Suppressor macrophage treated with lipopolysaccharide for 4 hours (primary cell): ENCODE measurements at regions not wholly inside any gene's neighbourhood (a gene's known extent, or its start where the extent isn't known, plus 50 kb on each side); places are given as distances from the start of the nearest gene placed in this dataset.
"Not testable (repeated sequence)": the region's sequence is repeated elsewhere in the genome, so short reads cannot be mapped to it uniquely, and the experiment has no call there.

Source experiments
- DNase-seq: peaks from one replicate; pipeline ENCODE4 v3.0.0-alpha.2; 2020

DNA sequence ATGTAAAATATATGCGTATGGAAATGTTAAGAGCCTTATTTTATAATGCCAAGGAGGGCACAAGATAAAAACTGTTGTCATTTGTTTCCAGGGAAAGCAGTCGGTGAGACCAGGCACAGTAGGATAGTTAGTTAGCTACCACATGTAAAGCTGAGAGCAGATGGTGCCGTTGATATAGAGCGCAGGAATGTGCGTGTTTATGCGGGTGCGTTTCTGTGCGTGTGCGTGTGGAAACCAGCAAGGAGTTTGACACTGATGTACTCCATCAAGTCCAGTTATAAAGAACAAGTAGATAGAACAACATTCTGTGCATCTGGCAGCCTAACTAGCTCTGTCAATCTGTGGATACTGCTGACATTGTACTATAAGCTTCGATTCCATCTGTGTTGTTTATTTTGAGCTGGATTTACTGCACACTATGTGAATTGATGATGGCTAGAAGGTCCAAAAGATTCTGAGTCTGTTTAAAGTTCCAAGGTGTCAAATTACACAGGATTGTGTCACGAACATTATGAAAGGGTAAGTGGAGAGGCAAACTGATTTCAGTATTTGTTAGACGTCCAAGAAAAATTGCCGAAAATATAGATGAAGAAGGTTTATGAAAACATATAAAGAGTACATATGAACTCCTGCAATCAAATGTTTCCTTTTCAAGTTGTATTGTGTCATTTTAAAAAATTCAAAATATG is 494.9 kb upstream of the MEF2C start:
- DNase-seq = no peak

- no peak for DNase-seq
Measured at GRCh38 chr5:89374818-89375521, 492.0 kb upstream of the MEF2C start.

DNA sequence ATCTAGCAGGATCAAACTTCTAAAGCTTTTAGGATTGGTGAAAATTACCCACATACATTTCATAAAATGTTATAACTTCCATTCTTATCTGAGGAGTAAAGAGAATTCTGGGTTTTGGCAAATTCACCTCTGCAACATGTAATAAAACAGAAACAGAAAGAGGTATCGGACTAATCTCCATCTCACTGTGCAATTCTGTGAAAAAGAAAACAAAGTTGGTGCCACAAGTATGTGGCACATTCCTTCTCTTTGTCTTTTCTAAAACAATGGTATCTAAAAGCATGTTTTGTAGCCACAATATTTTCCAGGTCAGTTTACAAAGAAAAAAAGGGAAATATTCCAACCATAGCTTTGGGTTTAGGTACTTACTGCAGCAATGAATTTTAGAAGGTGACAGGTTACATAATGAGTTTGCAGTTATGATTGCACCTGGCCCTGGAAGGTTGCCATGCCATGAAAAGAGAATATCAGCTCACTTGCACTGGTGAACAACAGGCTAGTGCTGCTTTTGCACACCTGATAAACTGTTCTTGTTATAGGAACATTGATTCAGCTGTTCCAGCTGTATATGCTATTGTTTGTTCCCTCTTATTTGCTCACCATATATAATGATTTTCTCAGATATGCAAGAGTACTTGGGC is 491.3 kb upstream of the MEF2C start:
- no peak for DNase-seq

DNA sequence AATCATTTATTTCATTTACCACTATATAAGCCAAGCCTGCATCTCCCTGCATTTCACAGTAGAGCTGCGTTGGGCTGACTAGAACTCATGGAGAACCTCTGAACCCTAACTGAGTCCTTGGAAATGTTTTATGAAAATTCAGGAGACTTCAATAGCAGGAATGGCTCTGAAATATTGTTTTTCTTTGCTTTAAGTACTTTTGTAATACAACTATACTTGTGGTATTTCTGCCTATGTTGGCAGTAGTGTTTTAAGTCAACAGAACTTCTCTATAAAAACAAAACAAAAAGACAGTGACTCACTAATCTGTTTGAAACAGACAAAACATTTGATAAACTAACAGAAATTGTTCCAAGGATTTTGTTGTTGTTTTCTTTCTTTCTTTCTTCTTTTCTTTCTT is 489.2 kb upstream of the MEF2C start:
- no peak for DNase-seq

DNA sequence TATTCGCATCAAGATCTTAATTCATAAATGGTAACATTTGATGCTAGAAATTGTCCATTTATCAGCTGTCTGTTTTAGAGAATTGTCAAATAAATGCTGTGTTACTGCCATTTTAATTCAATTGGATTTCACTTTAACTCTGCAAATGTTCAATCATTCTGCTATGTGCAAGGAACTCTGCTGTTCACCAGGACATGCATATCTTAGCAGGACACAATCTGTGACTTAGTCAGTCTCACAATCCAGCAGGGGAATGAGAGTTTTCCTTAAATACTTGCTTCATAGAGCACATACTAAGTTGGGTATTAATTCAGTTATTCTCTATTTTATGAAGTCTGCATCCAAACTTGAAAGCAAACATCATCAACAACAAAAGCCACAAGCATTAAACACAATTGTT is 488.7 kb upstream of the MEF2C start:
- no peak for DNase-seq

- DNase-seq = no peak
Measured at GRCh38 chr5:89359046-89359445, 476.1 kb upstream of the MEF2C start.

- DNase-seq = no peak
Measured at GRCh38 chr5:89353837-89354551, 471.0 kb upstream of the MEF2C start.

DNA sequence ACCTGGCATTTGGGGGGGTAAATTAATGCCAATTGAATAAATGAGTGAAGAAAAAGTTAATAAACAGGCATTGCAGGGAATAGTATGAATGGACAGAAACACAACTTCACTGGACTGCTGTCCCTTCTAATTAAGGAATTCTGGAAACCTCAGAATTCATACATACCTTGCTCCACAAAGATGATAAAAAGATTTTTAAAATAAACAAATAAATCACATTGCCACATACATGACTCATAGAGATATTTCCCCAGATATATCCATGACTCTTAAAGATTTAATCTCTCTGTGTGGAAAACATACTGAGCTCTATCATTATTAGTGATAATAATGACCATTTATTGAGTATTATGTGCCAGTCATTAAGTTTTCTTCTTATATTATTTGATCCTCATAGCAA is 469.0 kb upstream of the MEF2C start:
- no peak for DNase-seq

DNA sequence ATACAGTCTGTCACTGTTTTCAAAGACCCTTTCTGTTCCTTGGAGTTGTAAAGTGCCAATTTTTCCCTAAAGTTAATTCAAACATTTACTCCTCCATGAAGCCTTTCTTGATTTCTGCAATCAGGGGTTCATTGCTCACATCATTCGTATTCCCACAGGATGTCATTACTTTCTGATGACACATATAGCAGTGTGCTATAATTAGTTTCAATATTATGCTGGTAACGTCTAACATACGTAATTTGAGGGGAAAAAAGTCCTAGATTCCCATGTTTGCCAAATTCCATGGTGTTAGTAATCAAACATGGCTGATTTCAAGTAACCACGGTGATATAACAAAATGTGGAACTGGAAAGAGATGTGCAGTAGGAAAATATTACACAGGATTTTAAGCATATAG is 468.2 kb upstream of the MEF2C start:
- DNase-seq = peak; percentile 19

DNA sequence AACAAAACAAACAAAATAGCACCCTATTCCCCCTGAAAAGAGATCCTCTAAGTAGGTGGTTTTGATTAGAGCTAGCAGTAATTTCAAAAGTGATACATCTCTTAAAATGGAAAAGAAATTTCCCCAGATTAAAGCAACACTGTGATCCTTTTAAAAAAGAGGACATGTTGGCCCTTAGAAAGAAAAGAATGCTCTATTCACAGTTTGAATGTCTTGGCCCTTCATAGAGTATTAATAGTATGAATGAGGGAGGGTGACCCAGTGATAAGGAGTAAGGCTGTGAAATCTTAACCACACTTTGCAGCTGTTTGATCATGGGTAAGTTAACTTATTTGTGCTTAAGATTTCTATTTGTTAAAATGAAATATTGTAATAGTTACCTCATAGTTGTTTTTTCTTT is 467.7 kb upstream of the MEF2C start:
- no peak for DNase-seq

DNA sequence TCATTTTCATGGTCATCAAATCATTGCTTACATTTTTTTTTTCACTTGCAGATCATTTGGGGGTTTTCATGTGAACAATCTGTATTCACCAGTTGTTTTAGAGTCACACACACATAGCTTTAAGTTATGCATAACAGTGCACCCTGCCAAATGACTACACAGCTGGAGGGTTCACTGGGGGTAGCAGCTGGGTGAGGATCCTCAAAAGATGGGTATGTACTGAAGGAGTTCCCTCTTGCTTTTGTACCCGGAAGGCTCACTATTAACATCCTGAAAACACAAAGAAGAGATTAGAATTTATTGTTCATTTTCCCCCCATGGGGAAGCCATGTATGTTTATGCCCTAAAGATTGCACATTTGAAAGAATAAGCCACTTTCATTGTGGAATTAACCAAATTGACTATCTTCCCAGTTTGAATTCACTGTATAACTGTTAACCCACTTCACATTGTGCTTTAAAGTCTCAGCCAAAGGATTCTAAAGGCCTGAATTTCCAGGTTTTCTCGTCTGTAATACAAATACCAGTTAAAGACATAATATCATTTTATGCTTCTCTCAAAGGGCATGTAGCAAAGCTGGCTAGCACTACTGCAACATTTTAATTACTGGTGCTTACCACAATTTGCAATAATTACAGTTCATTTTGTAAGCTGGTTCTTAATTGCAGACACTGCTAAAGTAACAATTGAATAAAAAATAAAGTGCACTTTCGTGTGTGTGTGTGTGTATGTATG is 466.4 kb upstream of the MEF2C start:
- no peak for DNase-seq

GRCh38 chr5:89346573-89346972 is 463.6 kb upstream of the MEF2C start:
- DNase-seq = peak; percentile 17

GRCh38 chr5:89343666-89344065 is 460.7 kb upstream of the MEF2C start:
- DNase-seq = peak; percentile 29

DNA sequence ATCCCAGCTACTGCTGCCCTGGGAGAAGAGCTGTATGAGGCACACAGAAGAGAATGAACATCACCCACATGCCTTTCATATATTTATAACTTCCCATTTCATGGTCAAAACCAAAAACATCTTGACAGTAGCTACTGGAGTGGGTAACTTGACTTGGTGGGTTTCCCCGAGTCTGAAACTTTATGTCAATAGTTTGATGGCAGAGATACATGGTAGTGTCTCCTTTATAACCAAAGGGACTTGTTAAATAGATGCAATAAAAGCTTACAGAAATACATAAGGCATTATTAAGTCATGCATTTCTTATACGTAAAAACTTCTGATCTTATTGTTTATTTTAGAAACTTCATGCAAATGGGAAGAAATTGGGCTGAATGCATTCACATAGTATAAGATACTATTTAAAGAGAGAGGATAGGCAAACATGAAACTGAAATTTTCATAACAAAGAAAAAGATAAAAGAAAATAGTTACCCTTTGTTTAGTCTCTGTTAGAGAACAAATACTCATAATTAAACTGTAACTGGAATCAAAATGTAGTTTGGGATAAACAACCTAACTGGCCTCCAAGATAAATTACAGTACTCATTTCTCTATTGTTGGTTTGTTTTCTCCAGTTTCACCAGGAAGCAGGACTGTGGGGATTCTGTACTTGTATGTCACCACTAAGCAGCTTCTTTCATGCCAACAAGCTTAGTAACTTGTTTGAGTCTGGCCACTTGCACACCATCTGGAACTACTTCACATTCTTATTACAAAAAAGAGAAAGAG is 459.3 kb upstream of the MEF2C start:
- no peak for DNase-seq

DNA sequence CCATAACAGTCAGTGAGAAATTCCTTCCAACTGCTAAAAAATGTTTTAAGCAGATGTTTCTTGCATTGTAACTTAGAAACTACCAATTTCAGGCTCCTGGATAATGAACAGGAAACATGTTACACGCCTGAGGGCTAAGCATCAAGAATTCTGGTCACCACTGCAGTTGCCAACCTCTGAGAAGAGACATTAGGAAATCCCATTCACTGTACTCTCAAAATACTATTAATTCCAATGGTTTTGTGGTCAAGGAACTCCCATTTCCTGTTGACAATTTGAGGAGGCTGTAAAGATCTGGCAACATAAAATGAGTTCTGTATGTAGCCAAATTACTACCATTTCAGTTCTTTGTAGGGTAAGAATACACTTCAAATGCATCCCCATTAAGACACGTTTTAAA is 456.0 kb upstream of the MEF2C start:
- no peak for DNase-seq

- DNase-seq = no peak
Measured at GRCh38 chr5:89336111-89336510, 453.1 kb upstream of the MEF2C start.

GRCh38 chr5:89330140-89330539 is 447.2 kb upstream of the MEF2C start:
- DNase-seq = no peak

DNA sequence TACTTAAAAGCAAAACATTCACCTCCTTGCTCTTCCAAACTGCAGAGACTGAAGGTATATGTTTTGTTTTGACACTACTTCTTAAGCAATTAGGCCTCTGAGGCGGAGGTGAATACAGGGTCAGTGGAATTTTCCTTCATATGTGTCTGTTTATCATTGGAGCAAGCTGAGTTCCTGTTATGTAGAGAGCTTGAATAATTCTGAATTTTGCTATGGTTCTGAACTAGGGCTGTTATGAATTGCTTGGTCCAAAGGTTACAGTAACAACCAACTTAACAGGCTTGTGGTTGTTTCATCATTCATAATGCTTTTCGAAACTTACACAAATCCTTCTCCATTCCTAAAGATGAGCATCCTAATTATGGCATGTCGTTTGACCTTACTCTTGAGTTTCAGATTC is 444.6 kb upstream of the MEF2C start:
- no peak for DNase-seq

DNA sequence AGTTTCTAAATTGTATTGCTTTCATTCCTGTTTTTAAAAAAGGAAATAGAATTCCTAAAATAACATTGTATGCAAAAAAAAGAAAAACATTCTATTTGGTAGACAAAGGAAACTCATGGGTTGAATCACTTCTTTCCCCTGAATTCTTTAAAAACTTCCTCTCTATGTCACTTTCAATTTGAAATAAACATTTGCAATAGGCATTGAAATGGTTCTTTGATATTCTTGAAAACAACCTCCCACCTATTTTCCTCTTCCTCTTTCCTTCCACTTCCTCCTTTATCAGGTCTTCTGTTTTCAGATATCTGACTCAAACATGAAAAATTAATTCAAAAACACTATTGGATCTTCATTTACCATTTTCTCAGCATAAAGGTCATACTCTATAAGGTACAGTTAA is 442.0 kb upstream of the MEF2C start:
- peak; percentile 57 for DNase-seq

DNA sequence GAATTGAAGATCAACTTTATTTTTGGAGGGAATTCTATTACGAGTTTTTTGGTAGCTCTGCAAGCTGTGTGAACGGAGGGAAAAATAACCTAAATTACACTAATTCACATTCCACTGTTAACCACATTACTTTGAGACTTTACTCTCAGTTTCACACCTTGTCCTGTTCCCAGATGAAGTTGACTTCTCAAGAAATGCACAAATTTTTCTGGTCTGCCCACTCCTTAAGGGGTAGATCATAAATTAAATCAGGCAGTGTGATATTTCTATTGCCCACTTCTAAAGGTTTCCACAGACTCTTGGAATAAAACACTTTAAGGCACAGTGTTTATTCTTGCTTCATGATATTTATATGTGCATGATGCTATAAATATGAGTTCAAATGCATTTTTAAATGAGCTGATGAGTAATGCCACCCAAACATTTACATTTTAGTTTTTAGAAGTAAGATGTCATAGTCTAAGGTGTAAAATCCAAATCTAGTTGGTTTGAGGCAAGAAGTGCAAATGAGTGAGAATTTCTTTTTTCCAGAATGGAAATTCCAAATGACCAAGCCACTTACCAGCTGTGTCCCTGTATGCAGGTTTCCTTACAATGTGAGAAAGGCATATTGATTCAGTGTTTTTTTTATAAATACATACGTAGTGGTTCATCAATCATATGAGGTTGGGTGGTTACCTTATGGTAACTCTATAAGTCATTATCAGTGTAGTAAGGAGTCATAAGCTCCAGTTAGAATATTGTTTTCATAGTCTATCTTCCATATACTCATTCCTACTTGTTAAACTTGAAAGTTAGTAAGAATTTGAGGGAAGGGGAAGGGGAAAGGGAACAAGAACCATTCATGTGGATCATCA is 437.7 kb upstream of the MEF2C start:
- no peak for DNase-seq

- not testable (repeated sequence) for DNase-seq
Measured at GRCh38 chr5:89317838-89318237, 434.9 kb upstream of the MEF2C start.
